ENCODE measurements at regions not wholly inside any gene's neighbourhood (a gene's known extent, or its start where the extent isn't known, plus 50 kb on each side); places are given as distances from the start of the nearest gene placed in this dataset.

DNA sequence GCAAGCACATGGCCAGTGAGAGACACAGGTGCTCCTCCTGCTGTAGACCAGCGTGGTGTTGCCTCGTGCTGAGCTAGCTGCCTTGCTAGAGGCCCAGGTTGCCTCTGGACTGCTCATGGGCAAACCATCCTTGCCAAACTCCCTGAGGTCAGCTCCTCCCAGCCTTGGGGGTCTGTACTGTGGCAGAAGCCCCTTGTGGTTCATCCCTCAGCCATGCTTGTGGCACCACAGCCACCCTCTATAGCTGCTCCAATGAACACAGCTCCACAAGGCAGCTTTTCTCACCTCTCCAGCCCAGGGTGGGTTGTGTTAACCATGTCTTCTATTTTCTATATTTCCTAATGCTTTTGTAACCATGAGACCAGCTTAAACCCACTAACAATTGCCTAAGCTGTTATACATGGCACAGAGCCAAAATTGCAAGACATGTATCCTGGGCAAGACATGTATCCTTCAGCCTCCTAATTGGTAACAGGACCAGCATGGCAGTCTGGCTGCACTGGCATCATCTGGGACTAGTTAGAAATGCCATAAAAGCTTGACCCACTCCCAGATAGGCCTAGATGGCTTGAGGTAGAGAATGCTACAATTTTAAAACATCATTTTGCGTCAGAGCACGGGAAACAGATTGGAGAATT is 183.1 kb upstream of the S1PR3 start:
- Mint-ChIP-seq H3K9me3 (ENCODE audit: insufficient read depth) (no peaks in the 10 kb centered on the region), H3K27me3 (peaks cover 22% of the 10 kb centered on the region), H3K27ac (no peak overlapping the region), H3K4me3 (no peak overlapping the region), H3K4me1 (peaks cover 13% of the 10 kb centered on the region)
- Histone ChIP-seq H3K27ac (ENCODE audit: low read length in 2 of 2) (no peak overlapping the region), H3K36me3 (replicated peaks in 1 of 2; ENCODE audit: control extremely low read depth in 1 of 2, control insufficient read depth in 1 of 2, extremely low read depth in 1 of 2, insufficient read depth in 2 of 2, low read length in 1 of 2) (no peaks in the 10 kb centered on the region), H3K79me2 (ENCODE audit: control insufficient read depth, insufficient read depth, low read length) (no peaks in the 10 kb centered on the region), H3K4me3 (ENCODE audit: control extremely low read depth in 1 of 5, extremely low read depth in 1 of 5, insufficient read depth in 1 of 5, low read depth in 2 of 5, low read length in 4 of 5) (no peak overlapping the region), H3K4me1 (ENCODE audit: control insufficient read depth in 2 of 2, insufficient read depth in 2 of 2, low read length in 2 of 2) (peaks cover 7 to 8% of the 10 kb centered on the region in 2 donors), H3K9me3 (ENCODE audit: control extremely low read depth in 1 of 3, control insufficient read depth in 2 of 3, insufficient read depth in 1 of 3, low read length in 2 of 3) (no peaks in the 10 kb centered on the region), H2AFZ (ENCODE audit: insufficient read depth, low read depth, low read length, poor library complexity, severe bottlenecking) (no peak overlapping the region), H3K4me2 (replicated peaks; ENCODE audit: low read depth, low read length, poor library complexity, severe bottlenecking) (no peak overlapping the region), H3K27me3 (replicated peaks in 1 of 4; ENCODE audit: control extremely low read depth in 1 of 4, control insufficient read depth in 3 of 4, insufficient read depth in 4 of 4, low read length in 3 of 4) (peaks cover 0 to 7% (median 1%) of the 10 kb centered on the region in 4 experiments), H4K20me1 (ENCODE audit: control insufficient read depth, insufficient read depth, low read length, poor library complexity, severe bottlenecking) (no peaks in the 10 kb centered on the region), H3K9ac (ENCODE audit: low read length) (no peak overlapping the region)
- no peak for ATAC-seq (ENCODE audit: low read depth)
- intact Hi-C loops (cut with micrococcal nuclease) = no loop called here
- ChIA-PET CTCF (no interaction called here), POLR2A (no interaction called here)
- no peak for DNase-seq
- TF ChIP-seq CTCF (IDR thresholded peaks at IDR 0.05) (no peak), EZH2 (IDR thresholded peaks at IDR 0.05; ENCODE audit: borderline replicate concordance, insufficient read depth, low read depth, low read length, poor library complexity, severe bottlenecking) (no peak)
- 94% methylated on average over 4 of the region's 4 CpGs for WGBS (ENCODE audit: insufficient coverage)

- Histone ChIP-seq H3K9ac (ENCODE audit: low read length) (no peak overlapping the region), H3K4me3 (ENCODE audit: control extremely low read depth in 1 of 5, extremely low read depth in 1 of 5, insufficient read depth in 1 of 5, low read depth in 2 of 5, low read length in 4 of 5) (no peak overlapping the region), H3K4me2 (replicated peaks; ENCODE audit: low read depth, low read length, poor library complexity, severe bottlenecking) (no peak overlapping the region), H3K9me3 (ENCODE audit: control extremely low read depth in 1 of 3, control insufficient read depth in 2 of 3, insufficient read depth in 1 of 3, low read length in 2 of 3) (no peaks in the 10 kb centered on the region), H3K36me3 (replicated peaks in 1 of 2; ENCODE audit: control extremely low read depth in 1 of 2, control insufficient read depth in 1 of 2, extremely low read depth in 1 of 2, insufficient read depth in 2 of 2, low read length in 1 of 2) (no peaks in the 10 kb centered on the region), H2AFZ (ENCODE audit: insufficient read depth, low read depth, low read length, poor library complexity, severe bottlenecking) (no peak overlapping the region), H3K27me3 (replicated peaks in 1 of 4; ENCODE audit: control extremely low read depth in 1 of 4, control insufficient read depth in 3 of 4, insufficient read depth in 4 of 4, low read length in 3 of 4) (peaks cover 0 to 7% (median 2%) of the 10 kb centered on the region in 4 experiments), H4K20me1 (ENCODE audit: control insufficient read depth, insufficient read depth, low read length, poor library complexity, severe bottlenecking) (no peaks in the 10 kb centered on the region), H3K27ac (ENCODE audit: low read length in 2 of 2) (no peak overlapping the region), H3K79me2 (ENCODE audit: control insufficient read depth, insufficient read depth, low read length) (no peaks in the 10 kb centered on the region), H3K4me1 (ENCODE audit: control insufficient read depth in 2 of 2, insufficient read depth in 2 of 2, low read length in 2 of 2) (peaks cover 3% of the 10 kb centered on the region in 2 donors)
- H3K9me3 Mint-ChIP-seq (ENCODE audit: insufficient read depth) = no peaks in the 10 kb centered on the region
- TF ChIP-seq EZH2 (IDR thresholded peaks at IDR 0.05; ENCODE audit: borderline replicate concordance, insufficient read depth, low read depth, low read length, poor library complexity, severe bottlenecking) (no peak), CTCF (IDR thresholded peaks at IDR 0.05) (no peak)
- POLR2A ChIA-PET = no interaction called here
- CTCF ChIA-PET = no interaction called here
- 55% methylated on average over 3 of the region's 5 CpGs for WGBS (ENCODE audit: insufficient coverage)
- intact Hi-C loops (cut with micrococcal nuclease) = no loop called here
- DNase-seq (no peak), ATAC-seq (ENCODE audit: low read depth) (no peak)
- no peak overlapping the region for H3K4me3 Mint-ChIP-seq
- H3K27me3 Mint-ChIP-seq = peaks cover 15% of the 10 kb centered on the region
- H3K27ac Mint-ChIP-seq = no peak overlapping the region
- H3K4me1 Mint-ChIP-seq = peaks cover 6% of the 10 kb centered on the region
Observed at GRCh38 chr9:88808761-88809354, 182.4 kb upstream of the S1PR3 start.

Measured in B cell (primary cell).